Astrocyte (in vitro differentiated cells and primary cell): ENCODE measurements at regions not wholly inside any gene's neighbourhood (a gene's known extent, or its start where the extent isn't known, plus 50 kb on each side); places are given as distances from the start of the nearest gene placed in this dataset.

ENCODE experiments used
- EZH2 ChIP-seq: IDR thresholded peaks from 2 replicates; pipeline ENCODE4 v1.6.1; 2012; ENCODE audit warnings: mild to moderate bottlenecking, low read length, inconsistent platforms; ENCODE audit not compliant: insufficient read depth
- TF ChIP-seq, protein P1 (sequence below): IDR thresholded peaks from 2 replicates; pipeline ENCODE4 v1.5.1; 2011; ENCODE audit warnings: low read depth, mild to moderate bottlenecking, inconsistent platforms, low read length, moderate library complexity; ENCODE audit not compliant: insufficient read depth

DNA sequence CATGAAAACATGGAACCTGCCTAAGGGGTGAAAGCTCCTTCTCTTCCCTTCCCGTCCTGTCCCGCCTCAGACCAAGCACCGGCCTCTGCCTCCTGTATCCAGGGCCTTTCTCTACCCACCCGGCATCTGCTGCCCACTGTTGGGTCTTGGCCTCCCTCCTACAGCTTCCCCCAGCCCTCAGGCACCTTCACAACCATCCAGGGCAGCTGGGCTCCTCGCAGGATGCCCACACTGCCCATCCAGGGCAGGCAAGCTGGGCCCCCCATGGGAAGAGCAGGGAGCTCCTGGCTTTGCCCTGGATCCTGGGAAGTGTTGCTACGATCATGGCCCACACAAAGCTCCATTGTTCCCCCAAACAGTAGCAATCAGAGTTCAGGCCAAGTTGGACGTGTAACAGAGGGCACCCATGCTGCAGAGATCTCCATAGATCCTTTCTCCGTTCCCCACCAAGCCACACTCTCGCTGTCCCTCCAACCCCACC lies 206.6 kb downstream of the NDUFA10 start:
- TF ChIP-seq, protein P1, sequence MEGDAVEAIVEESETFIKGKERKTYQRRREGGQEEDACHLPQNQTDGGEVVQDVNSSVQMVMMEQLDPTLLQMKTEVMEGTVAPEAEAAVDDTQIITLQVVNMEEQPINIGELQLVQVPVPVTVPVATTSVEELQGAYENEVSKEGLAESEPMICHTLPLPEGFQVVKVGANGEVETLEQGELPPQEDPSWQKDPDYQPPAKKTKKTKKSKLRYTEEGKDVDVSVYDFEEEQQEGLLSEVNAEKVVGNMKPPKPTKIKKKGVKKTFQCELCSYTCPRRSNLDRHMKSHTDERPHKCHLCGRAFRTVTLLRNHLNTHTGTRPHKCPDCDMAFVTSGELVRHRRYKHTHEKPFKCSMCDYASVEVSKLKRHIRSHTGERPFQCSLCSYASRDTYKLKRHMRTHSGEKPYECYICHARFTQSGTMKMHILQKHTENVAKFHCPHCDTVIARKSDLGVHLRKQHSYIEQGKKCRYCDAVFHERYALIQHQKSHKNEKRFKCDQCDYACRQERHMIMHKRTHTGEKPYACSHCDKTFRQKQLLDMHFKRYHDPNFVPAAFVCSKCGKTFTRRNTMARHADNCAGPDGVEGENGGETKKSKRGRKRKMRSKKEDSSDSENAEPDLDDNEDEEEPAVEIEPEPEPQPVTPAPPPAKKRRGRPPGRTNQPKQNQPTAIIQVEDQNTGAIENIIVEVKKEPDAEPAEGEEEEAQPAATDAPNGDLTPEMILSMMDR, result no peak
- TF ChIP-seq EZH2, result no peak
